A549 (cell line): ENCODE measurements at regions not wholly inside any gene's neighbourhood (a gene's known extent, or its start where the extent isn't known, plus 50 kb on each side); places are given as distances from the start of the nearest gene placed in this dataset.

ENCODE experiments used
- ATAC-seq, 2 experiments: fragments of 200-7000 bp in 1 of 2; fragments of >200 bp in 1 of 2; cut with Nextera tagmentation in 1 of 2; cut with Tn5 transposase in 1 of 2; 3 replicates each; pipeline versions ENCODE4 v1.8.0 to v1.9.1; 2018 to 2020; ENCODE audit warnings: mild to moderate bottlenecking in 1 of 2, moderate library complexity in 1 of 2
- CTCF ChIA-PET: fragments of 300-600 bp; sonication (Branson Sonifier 250); formaldehyde crosslinking; extraction: SDS; loops from one replicate; lab custom pipeline; 2021; ENCODE audit warnings: antibody characterized with exemption, inconsistent platforms; lab: Yijun Ruan, JAX
- POLR2A ChIA-PET: fragments of 350-600 bp; formaldehyde crosslinking; extraction: SDS; loops from one replicate; lab custom pipeline; 2021; ENCODE audit warnings: antibody characterized with exemption, inconsistent platforms; lab: Yijun Ruan, JAX
- DNase-seq, 2 experiments: peaks; one replicate each; pipeline versions ENCODE4 v3.0.0 to v3.0.0-alpha.2; 2011 to 2016; ENCODE audit warnings: low read depth in 1 of 2, low spot score in 1 of 2
- FAIRE-seq: peaks from 2 replicates; lab custom pipeline; 2011; peaks lifted over from hg19 to GRCh38; lab: Jason Lieb, UNC
- H3K27ac ChIP-seq, 2 experiments: fragments of >200 bp; sonication (Bioruptor Twin); formaldehyde crosslinking; 3 replicates each; pipeline ENCODE4 v1.5.1; 2016 to 2017
- H3K4me1 ChIP-seq: fragments of >200 bp; sonication (Bioruptor Twin); formaldehyde crosslinking; 3 replicates; pipeline ENCODE4 v1.6.1; 2016
- H3K4me2 ChIP-seq: fragments of >200 bp; sonication (Bioruptor Twin); formaldehyde crosslinking; 3 replicates; pipeline ENCODE4 v1.6.1; 2016
- H3K4me3 ChIP-seq: fragments of >200 bp; sonication (Bioruptor Twin); formaldehyde crosslinking; 3 replicates; pipeline ENCODE4 v1.5.1; 2016
- H3K9me3 ChIP-seq: fragments of >200 bp; sonication (Bioruptor Twin); formaldehyde crosslinking; 3 replicates; pipeline ENCODE4 v1.6.1; 2016
- CBX2 ChIP-seq: fragments of 200-600 bp; sonication (generic); IDR thresholded peaks from 2 replicates; pipeline ENCODE4 v1.6.1; 2016; ENCODE audit warnings: low read depth, mild to moderate bottlenecking, borderline replicate concordance
- CBX8 ChIP-seq: fragments of 200-600 bp; sonication (generic); IDR thresholded peaks from 2 replicates; pipeline ENCODE4 v1.6.1; 2016
- CHD2 ChIP-seq: fragments of 150-350 bp; IDR thresholded peaks from 2 replicates; pipeline ENCODE4 v1.6.1; 2014; ENCODE audit warnings: low read length; ENCODE audit not compliant: partially characterized antibody
- EHF ChIP-seq: fragments of 250-450 bp; sonication (Bioruptor Pico); IDR thresholded peaks from 2 replicates; pipeline ENCODE4 v1.5.0; 2020; ENCODE audit warnings: mild to moderate bottlenecking
- EHMT2 ChIP-seq: fragments of 200-600 bp; sonication (generic); IDR thresholded peaks from 2 replicates; pipeline ENCODE4 v1.6.1; 2016; ENCODE audit warnings: antibody characterized with exemption, low read depth, mild to moderate bottlenecking, moderate library complexity
- FOXS1 ChIP-seq: fragments of 250-450 bp; sonication (Bioruptor Pico); IDR thresholded peaks from 2 replicates; pipeline ENCODE4 v1.5.0; 2020; ENCODE audit warnings: mild to moderate bottlenecking, moderate library complexity
- HEYL ChIP-seq: fragments of 250-450 bp; sonication (Bioruptor Pico); IDR thresholded peaks from 2 replicates; pipeline ENCODE4 v1.8.0; 2021; ENCODE audit warnings: mild to moderate bottlenecking, moderate library complexity
- KDM5A ChIP-seq: fragments of 200-600 bp; sonication (generic); IDR thresholded peaks from 2 replicates; pipeline ENCODE4 v1.6.1; 2016; ENCODE audit warnings: antibody characterized with exemption, mild to moderate bottlenecking
- MAZ ChIP-seq: fragments of 150-350 bp; IDR thresholded peaks from 2 replicates; pipeline ENCODE4 v1.6.1; 2014; ENCODE audit warnings: antibody characterized with exemption, low read depth, low read length, borderline replicate concordance
- NFE2L2 ChIP-seq: fragments of 150-350 bp; conservative IDR thresholded peaks from 2 replicates; pipeline ENCODE4 v1.6.1; 2014; ENCODE audit warnings: low read length
- NPAS2 ChIP-seq: fragments of 250-450 bp; sonication (Bioruptor Pico); IDR thresholded peaks from 2 replicates; pipeline ENCODE4 v1.8.0; 2022; ENCODE audit warnings: mild to moderate bottlenecking, moderate library complexity, borderline replicate concordance
- PBX3 ChIP-seq: IDR thresholded peaks from 2 replicates; pipeline ENCODE4 v1.6.1; 2012
- PHF8 ChIP-seq: fragments of 200-600 bp; sonication (generic); IDR thresholded peaks from 2 replicates; pipeline ENCODE4 v1.6.1; 2016; ENCODE audit warnings: low read depth, mild to moderate bottlenecking, antibody characterized with exemption, moderate library complexity, borderline replicate concordance
- POLR2AphosphoS2 ChIP-seq: conservative IDR thresholded peaks from 2 replicates; pipeline ENCODE4 v1.6.1; 2012; ENCODE audit warnings: low read length, improper control_type of control experiment, inconsistent platforms
- RAD21 ChIP-seq, 2 experiments: fragments of >200 bp in 1 of 2; sonication (Bioruptor Twin) in 1 of 2; formaldehyde crosslinking in 1 of 2; IDR thresholded peaks in 1 of 2; conservative IDR thresholded peaks in 1 of 2; 2 replicates in 1 of 2; 3 replicates in 1 of 2; pipeline ENCODE4 v1.6.1; 2012 to 2018; ENCODE audit warnings: inconsistent platforms in 1 of 2
- RFX5 ChIP-seq: fragments of 450-650 bp; IDR thresholded peaks from 2 replicates; pipeline ENCODE4 v1.7.1; 2014; ENCODE audit warnings: antibody characterized with exemption, mild to moderate bottlenecking, moderate library complexity
- SREBF2 ChIP-seq: fragments of 450-650 bp; IDR thresholded peaks from 2 replicates; pipeline ENCODE4 v1.6.1; 2014; ENCODE audit warnings: mild to moderate bottlenecking, moderate library complexity
- ZC3H11A ChIP-seq: fragments of 450-650 bp; IDR thresholded peaks from 2 replicates; pipeline ENCODE4 v1.6.1; 2014; ENCODE audit warnings: antibody characterized with exemption, mild to moderate bottlenecking
- WGBS: methylation state at CpG from one replicate; pipeline ENCODE4 v1.1.6; 2017; ENCODE audit errors: missing lambda C conversion rate; 5-methylcytosine and 5-hydroxymethylcytosine counted together
- TF ChIP-seq, protein P1 (sequence below): IDR thresholded peaks from 2 replicates; pipeline ENCODE4 v1.6.1; 2012
- TF ChIP-seq, protein P2 (sequence below): fragments of 450-650 bp; IDR thresholded peaks from 2 replicates; pipeline ENCODE4 v1.6.1; 2014; ENCODE audit warnings: antibody characterized with exemption
- TF ChIP-seq, protein P3 (sequence below): fragments of >200 bp; sonication (Bioruptor Twin); formaldehyde crosslinking; IDR thresholded peaks from 3 replicates; pipeline ENCODE4 v1.5.1; 2016

DNA sequence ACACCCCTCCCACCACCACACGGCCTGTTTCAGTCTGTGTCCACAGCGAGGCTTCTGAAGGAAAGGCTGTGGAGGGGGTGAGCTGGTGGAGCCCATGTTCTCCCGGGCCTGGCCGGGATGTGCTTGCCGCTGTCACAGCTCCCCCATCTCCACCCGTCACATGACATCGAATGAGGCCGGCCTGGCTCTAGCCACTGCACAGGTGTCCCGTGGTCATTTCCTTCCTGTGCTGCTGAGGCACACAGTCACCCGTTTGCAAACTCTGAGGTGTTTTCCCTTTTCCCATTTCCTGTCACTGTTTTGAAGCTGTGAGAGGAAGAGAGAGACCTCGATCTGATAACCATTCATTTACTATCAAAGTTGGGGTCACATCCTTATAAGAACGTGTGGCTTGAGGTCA is 55.7 kb upstream of the CLDN5 start:
- Histone ChIP-seq H3K4me3 (no peak overlapping the region), H3K4me2 (no peak overlapping the region), H3K4me1 (no peaks in the 10 kb centered on the region), H3K27ac (no peak overlapping the region), H3K9me3 (no peaks in the 10 kb centered on the region)
- CTCF ChIA-PET, result interaction anchor here (1.6 to 2.0 kb wide), 2 partner anchors 12 to 50 kb away, joined by 4 to 8 read pairs; no protein-coding TSS in a partner anchor
- no peak for ATAC-seq
- DNase-seq, result no peak
- WGBS, result 76% methylated on average over 12 of the region's 12 CpGs
- POLR2A ChIA-PET, result no interaction called here
- TF ChIP-seq HEYL (CRISPR knock-in tag) (no peak), NPAS2 (CRISPR knock-in tag) (no peak), RAD21 (conservative IDR thresholded peaks at IDR 0.05 in 1 of 2, IDR thresholded peaks at IDR 0.05 in 1 of 2) (no peak), POLR2AphosphoS2 (no peak), FOXS1 (CRISPR knock-in tag) (no peak), EHF (no peak), PBX3 (no peak)
- TF ChIP-seq, protein P1, sequence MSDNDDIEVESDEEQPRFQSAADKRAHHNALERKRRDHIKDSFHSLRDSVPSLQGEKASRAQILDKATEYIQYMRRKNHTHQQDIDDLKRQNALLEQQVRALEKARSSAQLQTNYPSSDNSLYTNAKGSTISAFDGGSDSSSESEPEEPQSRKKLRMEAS, result no peak
- TF ChIP-seq, protein P2, sequence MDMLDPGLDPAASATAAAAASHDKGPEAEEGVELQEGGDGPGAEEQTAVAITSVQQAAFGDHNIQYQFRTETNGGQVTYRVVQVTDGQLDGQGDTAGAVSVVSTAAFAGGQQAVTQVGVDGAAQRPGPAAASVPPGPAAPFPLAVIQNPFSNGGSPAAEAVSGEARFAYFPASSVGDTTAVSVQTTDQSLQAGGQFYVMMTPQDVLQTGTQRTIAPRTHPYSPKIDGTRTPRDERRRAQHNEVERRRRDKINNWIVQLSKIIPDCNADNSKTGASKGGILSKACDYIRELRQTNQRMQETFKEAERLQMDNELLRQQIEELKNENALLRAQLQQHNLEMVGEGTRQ, result no peak
- FAIRE-seq, result no peak

DNA sequence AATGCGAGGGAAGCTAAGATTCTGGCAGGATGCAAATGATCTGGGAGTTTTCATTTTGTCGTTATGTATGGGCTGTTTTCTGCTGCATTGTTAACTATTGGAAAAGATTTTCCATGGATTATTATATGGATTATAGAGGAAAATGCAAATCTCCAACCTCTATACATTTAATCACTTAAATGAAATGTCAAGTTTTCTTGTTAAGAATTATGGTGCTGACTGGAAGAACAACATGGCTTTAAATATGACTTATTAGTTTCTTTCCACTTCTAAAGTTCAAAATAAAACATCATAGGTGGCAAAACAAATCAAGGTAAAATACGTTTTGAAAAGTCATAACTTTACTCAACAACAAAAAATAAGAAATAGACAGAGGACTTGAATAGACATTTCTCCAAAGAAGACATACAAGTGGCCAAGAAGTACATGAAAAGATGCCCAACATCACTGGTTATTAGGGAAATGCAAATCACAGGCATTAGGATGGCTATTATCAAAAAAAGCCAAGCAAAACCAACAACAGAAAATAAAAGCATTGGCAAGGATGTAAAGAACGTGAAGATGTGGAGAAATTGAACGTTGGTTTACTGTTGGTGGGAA is 56.2 kb upstream of the CLDN5 start:
- FAIRE-seq (no peak), ATAC-seq (no peak), DNase-seq (no peak)
- Histone ChIP-seq H3K4me2 (no peak overlapping the region), H3K4me1 (no peaks in the 10 kb centered on the region), H3K27ac (no peak overlapping the region), H3K9me3 (no peaks in the 10 kb centered on the region), H3K4me3 (no peak overlapping the region)
- 72% methylated on average over 5 of the region's 5 CpGs for WGBS
- CTCF ChIA-PET, result interaction anchor here (1.6 to 2.0 kb wide), 2 partner anchors 11 to 50 kb away, joined by 4 to 8 read pairs; no protein-coding TSS in a partner anchor
- TF ChIP-seq PHF8, result no peak
- no peak for TF ChIP-seq NPAS2 (CRISPR knock-in tag)
- TF ChIP-seq RFX5, result no peak
- TF ChIP-seq KDM5A, result no peak
- TF ChIP-seq CBX8, result no peak
- TF ChIP-seq CHD2, result no peak
- TF ChIP-seq MAZ, result no peak
- TF ChIP-seq, protein P3, sequence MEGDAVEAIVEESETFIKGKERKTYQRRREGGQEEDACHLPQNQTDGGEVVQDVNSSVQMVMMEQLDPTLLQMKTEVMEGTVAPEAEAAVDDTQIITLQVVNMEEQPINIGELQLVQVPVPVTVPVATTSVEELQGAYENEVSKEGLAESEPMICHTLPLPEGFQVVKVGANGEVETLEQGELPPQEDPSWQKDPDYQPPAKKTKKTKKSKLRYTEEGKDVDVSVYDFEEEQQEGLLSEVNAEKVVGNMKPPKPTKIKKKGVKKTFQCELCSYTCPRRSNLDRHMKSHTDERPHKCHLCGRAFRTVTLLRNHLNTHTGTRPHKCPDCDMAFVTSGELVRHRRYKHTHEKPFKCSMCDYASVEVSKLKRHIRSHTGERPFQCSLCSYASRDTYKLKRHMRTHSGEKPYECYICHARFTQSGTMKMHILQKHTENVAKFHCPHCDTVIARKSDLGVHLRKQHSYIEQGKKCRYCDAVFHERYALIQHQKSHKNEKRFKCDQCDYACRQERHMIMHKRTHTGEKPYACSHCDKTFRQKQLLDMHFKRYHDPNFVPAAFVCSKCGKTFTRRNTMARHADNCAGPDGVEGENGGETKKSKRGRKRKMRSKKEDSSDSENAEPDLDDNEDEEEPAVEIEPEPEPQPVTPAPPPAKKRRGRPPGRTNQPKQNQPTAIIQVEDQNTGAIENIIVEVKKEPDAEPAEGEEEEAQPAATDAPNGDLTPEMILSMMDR, result no peak
- no peak for TF ChIP-seq CBX2
- TF ChIP-seq NFE2L2, result no peak
- TF ChIP-seq ZC3H11A, result no peak
- TF ChIP-seq EHMT2, result no peak
- TF ChIP-seq SREBF2, result no peak
- TF ChIP-seq, all 56 proteins: peak for 0
- POLR2A ChIA-PET, result no interaction called here
